ENCODE measurements at regions not wholly inside any gene's neighbourhood (a gene's known extent, or its start where the extent isn't known, plus 50 kb on each side); places are given as distances from the start of the nearest gene placed in this dataset.

- no peak for TF ChIP-seq CTCF (IDR thresholded peaks at IDR 0.05)
- no peak for TF ChIP-seq POLR2A (IDR thresholded peaks at IDR 0.05)
Measured at GRCh38 chr16:74078511-74079231, 217.9 kb upstream of the PSMD7 start.

Data from right lobe of liver (tissue), 4 donors.